B cell (primary cell): ENCODE measurements at regions not wholly inside any gene's neighbourhood (a gene's known extent, or its start where the extent isn't known, plus 50 kb on each side); places are given as distances from the start of the nearest gene placed in this dataset.

Source experiments
- ATAC-seq: fragments of 200-7000 bp; cut with Tn5 transposase; one replicate; pipeline ENCODE4 v1.10.0; 2021; ENCODE audit warnings: low read depth, mild to moderate bottlenecking, moderate number of reproducible peaks, moderate library complexity
- CTCF ChIA-PET: fragments of 350-600 bp; sonication (Branson Sonifier 250); formaldehyde crosslinking; loops from one replicate; lab custom pipeline; 2021; ENCODE audit warnings: antibody characterized with exemption, inconsistent platforms; lab: Charles Lee
- POLR2A ChIA-PET: fragments of 350-600 bp; sonication (Branson Sonifier 250); formaldehyde crosslinking; loops from one replicate; lab custom pipeline; 2021; ENCODE audit warnings: antibody characterized with exemption; lab: Charles Lee
- DNase-seq: peaks from one replicate; pipeline ENCODE4 v3.0.0; 2013
- H2AFZ ChIP-seq: 2 replicates; pipeline ENCODE4 v1.6.1; 2012; ENCODE audit warnings: mild to moderate bottlenecking, low read depth, low read length; ENCODE audit not compliant: insufficient read depth, poor library complexity, severe bottlenecking
- H3K27ac ChIP-seq, 2 donors: 1 replicate in 1 of 2; 2 replicates in 1 of 2; pipeline ENCODE4 v1.5.1; 2012 to 2013; ENCODE audit warnings: low read length in 2 of 2, mild to moderate bottlenecking in 2 of 2, moderate library complexity in 1 of 2
- H3K27me3 ChIP-seq, 4 experiments: fragments of 200-600 bp in 1 of 4; sonication (generic) in 1 of 4; replicated peaks in 1 of 4; 1 replicate in 2 of 4; 2 replicates in 2 of 4; pipeline versions ENCODE4 v1.6.1 to v1.7.0; 2013 to 2016; ENCODE audit warnings: low read length in 3 of 4, mild to moderate bottlenecking in 2 of 4, mixed read lengths in 1 of 4, moderate library complexity in 1 of 4; ENCODE audit not compliant: insufficient read depth in 4 of 4, control insufficient read depth in 3 of 4; ENCODE audit errors: control extremely low read depth in 1 of 4
- H3K36me3 ChIP-seq, 2 experiments: replicated peaks in 1 of 2; 1 replicate in 1 of 2; 2 replicates in 1 of 2; pipeline versions ENCODE4 v1.6.1 to v1.7.1; 2013; ENCODE audit warnings: low read length in 1 of 2; ENCODE audit not compliant: insufficient read depth in 2 of 2, control insufficient read depth in 1 of 2; ENCODE audit errors: control extremely low read depth in 1 of 2, extremely low read depth in 1 of 2
- H3K4me1 ChIP-seq, 2 donors: fragments of 200-600 bp in 1 of 2; sonication (generic) in 1 of 2; 1 replicate in 1 of 2; 2 replicates in 1 of 2; pipeline versions ENCODE4 v1.5.1 to v1.6.1; 2013 to 2017; ENCODE audit warnings: low read length in 2 of 2; ENCODE audit not compliant: control insufficient read depth in 2 of 2, insufficient read depth in 2 of 2
- H3K4me2 ChIP-seq: replicated peaks from 2 replicates; pipeline ENCODE3; 2012; ENCODE audit warnings: mild to moderate bottlenecking, low read depth, low read length; ENCODE audit not compliant: poor library complexity, severe bottlenecking
- H3K4me3 ChIP-seq, 5 experiments: fragments of 200-600 bp in 1 of 5; sonication (generic) in 1 of 5; 1 replicate in 3 of 5; 2 replicates in 2 of 5; pipeline versions ENCODE4 v1.5.1 to v1.7.0; 2011 to 2016; ENCODE audit warnings: low read length in 4 of 5, mild to moderate bottlenecking in 4 of 5, low read depth in 2 of 5, control low read depth in 1 of 5, moderate library complexity in 1 of 5; ENCODE audit not compliant: insufficient read depth in 1 of 5; ENCODE audit errors: control extremely low read depth in 1 of 5, extremely low read depth in 1 of 5
- H3K79me2 ChIP-seq: fragments of 200-600 bp; sonication (generic); one replicate; pipeline ENCODE4 v1.6.0; 2016; ENCODE audit warnings: low read length; ENCODE audit not compliant: control insufficient read depth, insufficient read depth
- H3K9ac ChIP-seq: fragments of 200-600 bp; sonication (generic); 2 replicates; pipeline ENCODE4 v1.6.1; 2017; ENCODE audit warnings: mild to moderate bottlenecking, low read length, moderate library complexity
- H3K9me3 ChIP-seq, 3 donors: one replicate each; pipeline versions ENCODE4 v1.6.1 to v1.7.1; 2013; ENCODE audit warnings: low read length in 2 of 3; ENCODE audit not compliant: control insufficient read depth in 2 of 3, insufficient read depth in 1 of 3; ENCODE audit errors: control extremely low read depth in 1 of 3
- H4K20me1 ChIP-seq: 2 replicates; pipeline ENCODE4 v1.6.0; 2012; ENCODE audit warnings: mild to moderate bottlenecking, low read length; ENCODE audit not compliant: insufficient read depth, control insufficient read depth, poor library complexity, severe bottlenecking
- H3K27ac Mint-ChIP-seq: one replicate; pipeline ENCODE4 v1.8.0; 2021; ENCODE audit warnings: mixed read lengths
- H3K27me3 Mint-ChIP-seq: one replicate; pipeline ENCODE4 v1.8.0; 2021; ENCODE audit warnings: mixed read lengths
- H3K4me1 Mint-ChIP-seq: one replicate; pipeline ENCODE4 v1.8.0; 2021; ENCODE audit warnings: mixed read lengths
- H3K4me3 Mint-ChIP-seq: one replicate; pipeline ENCODE4 v1.8.0; 2021; ENCODE audit warnings: mixed read lengths
- H3K9me3 Mint-ChIP-seq: one replicate; pipeline ENCODE4 v1.8.0; 2022; ENCODE audit warnings: mixed read lengths; ENCODE audit not compliant: insufficient read depth
- CTCF ChIP-seq: fragments of 200-600 bp; IDR thresholded peaks from one replicate; pipeline ENCODE4 v1.8.0; 2022; ENCODE audit warnings: antibody characterized with exemption, mild to moderate bottlenecking
- EZH2 ChIP-seq: IDR thresholded peaks from 2 replicates; pipeline ENCODE4 v1.6.1; 2012; ENCODE audit warnings: borderline replicate concordance, low read depth, mild to moderate bottlenecking, moderate library complexity, low read length; ENCODE audit not compliant: insufficient read depth, poor library complexity, severe bottlenecking
- WGBS: methylation state at CpG from one replicate; pipeline ENCODE4 v1.1.5; 2013; ENCODE audit warnings: missing lambda C conversion rate; ENCODE audit not compliant: insufficient coverage; 5-methylcytosine and 5-hydroxymethylcytosine counted together
- intact Hi-C: fragments of 100-400 bp; cut with micrococcal nuclease; formaldehyde crosslinking; loops from one replicate; pipeline ENCODE4 v1.10.0; 2022

- Histone ChIP-seq H3K27ac (no peak overlapping the region), H3K4me2 (no peak overlapping the region), H3K4me1 (peaks cover 0 to 6% of the 10 kb centered on the region in 2 donors), H3K9me3 (no peaks in the 10 kb centered on the region), H3K79me2 (no peaks in the 10 kb centered on the region), H4K20me1 (no peaks in the 10 kb centered on the region), H3K27me3 (no peaks in the 10 kb centered on the region), H3K9ac (no peak overlapping the region), H3K36me3 (no peaks in the 10 kb centered on the region), H3K4me3 (no peak overlapping the region), H2AFZ (no peak overlapping the region)
- DNase-seq: no peak
- TF ChIP-seq EZH2 (no peak), CTCF (no peak)
- Mint-ChIP-seq H3K27ac (no peak overlapping the region), H3K4me1 (peaks cover 5% of the 10 kb centered on the region), H3K9me3 (no peaks in the 10 kb centered on the region), H3K27me3 (no peaks in the 10 kb centered on the region), H3K4me3 (no peak overlapping the region)
- ChIA-PET POLR2A (no interaction called here), CTCF (no interaction called here)
- intact Hi-C loops: no loop called here
- WGBS: no CpG with 5 or more reads among the region's 1 CpG
- ATAC-seq: no peak
Measured at GRCh38 chrX:148282504-148282903, 217.9 kb upstream of the AFF2 start.

- Mint-ChIP-seq H3K4me1 (peaks cover 5% of the 10 kb centered on the region), H3K4me3 (no peak overlapping the region), H3K27me3 (no peaks in the 10 kb centered on the region), H3K27ac (no peak overlapping the region), H3K9me3 (no peaks in the 10 kb centered on the region)
- Histone ChIP-seq H4K20me1 (no peaks in the 10 kb centered on the region), H3K9ac (no peak overlapping the region), H3K4me3 (no peak overlapping the region), H3K79me2 (no peaks in the 10 kb centered on the region), H3K36me3 (no peaks in the 10 kb centered on the region), H2AFZ (no peak overlapping the region), H3K27me3 (no peaks in the 10 kb centered on the region), H3K9me3 (no peaks in the 10 kb centered on the region), H3K4me1 (peaks cover 0 to 6% of the 10 kb centered on the region in 2 donors), H3K4me2 (no peak overlapping the region), H3K27ac (no peak overlapping the region)
- intact Hi-C loops: no loop called here
- WGBS: no CpG with 5 or more reads among the region's 1 CpG
- ChIA-PET CTCF (no interaction called here), POLR2A (no interaction called here)
- DNase-seq: no peak
- TF ChIP-seq EZH2 (no peak), CTCF (no peak)
- no peak for ATAC-seq
Measured at GRCh38 chrX:148284056-148284455, 216.4 kb upstream of the AFF2 start.
